ENCODE measurements at regions not wholly inside any gene's neighbourhood (a gene's known extent, or its start where the extent isn't known, plus 50 kb on each side); places are given as distances from the start of the nearest gene placed in this dataset.
"Not testable (repeated sequence)": the region's sequence is repeated elsewhere in the genome, so short reads cannot be mapped to it uniquely, and the experiment has no call there.

- H3K79me2 ChIP-seq (ENCODE audit: control insufficient read depth, insufficient read depth, low read length) = no peaks in the 10 kb centered on the region
- DNase-seq (ENCODE audit: low read depth, low spot score) = no peak
- no peaks in the 10 kb centered on the region for H3K36me3 ChIP-seq (ENCODE audit: control insufficient read depth in 2 of 2, extremely low read depth in 1 of 2, insufficient read depth in 2 of 2, low read length in 2 of 2)
- H3K4me3 ChIP-seq (ENCODE audit: control insufficient read depth in 2 of 3, extremely low read depth in 1 of 3, insufficient read depth in 2 of 3, low read depth in 1 of 3, low read length in 3 of 3) = no peak overlapping the region
- H3K27me3 ChIP-seq (ENCODE audit: control insufficient read depth, extremely low read depth, insufficient read depth, low read length) = peaks cover 11% of the 10 kb centered on the region
- no peak overlapping the region for H3K9ac ChIP-seq (ENCODE audit: control insufficient read depth, extremely low read depth, insufficient read depth, low read length)
- TF ChIP-seq, protein P1, sequence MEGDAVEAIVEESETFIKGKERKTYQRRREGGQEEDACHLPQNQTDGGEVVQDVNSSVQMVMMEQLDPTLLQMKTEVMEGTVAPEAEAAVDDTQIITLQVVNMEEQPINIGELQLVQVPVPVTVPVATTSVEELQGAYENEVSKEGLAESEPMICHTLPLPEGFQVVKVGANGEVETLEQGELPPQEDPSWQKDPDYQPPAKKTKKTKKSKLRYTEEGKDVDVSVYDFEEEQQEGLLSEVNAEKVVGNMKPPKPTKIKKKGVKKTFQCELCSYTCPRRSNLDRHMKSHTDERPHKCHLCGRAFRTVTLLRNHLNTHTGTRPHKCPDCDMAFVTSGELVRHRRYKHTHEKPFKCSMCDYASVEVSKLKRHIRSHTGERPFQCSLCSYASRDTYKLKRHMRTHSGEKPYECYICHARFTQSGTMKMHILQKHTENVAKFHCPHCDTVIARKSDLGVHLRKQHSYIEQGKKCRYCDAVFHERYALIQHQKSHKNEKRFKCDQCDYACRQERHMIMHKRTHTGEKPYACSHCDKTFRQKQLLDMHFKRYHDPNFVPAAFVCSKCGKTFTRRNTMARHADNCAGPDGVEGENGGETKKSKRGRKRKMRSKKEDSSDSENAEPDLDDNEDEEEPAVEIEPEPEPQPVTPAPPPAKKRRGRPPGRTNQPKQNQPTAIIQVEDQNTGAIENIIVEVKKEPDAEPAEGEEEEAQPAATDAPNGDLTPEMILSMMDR (optimal IDR thresholded peaks at IDR 0.05 in 1 of 3, IDR thresholded peaks at IDR 0.05 in 1 of 3, conservative IDR thresholded peaks at IDR 0.05 in 1 of 3; ENCODE audit: extremely low read depth in 1 of 3, insufficient read depth in 2 of 3, low read length in 3 of 3) = no peak
- no peak for TF ChIP-seq EZH2 (IDR thresholded peaks at IDR 0.05; ENCODE audit: low read length)
- no peaks in the 10 kb centered on the region for H3K4me1 ChIP-seq (ENCODE audit: control insufficient read depth, extremely low read depth, insufficient read depth, low read length)
- no peak overlapping the region for H3K27ac ChIP-seq (ENCODE audit: control insufficient read depth, insufficient read depth, low read length)
- FAIRE-seq = no peak
- H4K20me1 ChIP-seq (ENCODE audit: control insufficient read depth, extremely low read depth, insufficient read depth, low read length) = no peaks in the 10 kb centered on the region
- H2AFZ ChIP-seq (ENCODE audit: control insufficient read depth, low read length) = no peak overlapping the region
- dilution Hi-C loops (cut with MboI; ENCODE audit: extremely low pct_ligation_motif_present, low sequenced_read_pairs) = no loop called here
- H3K9me1 ChIP-seq (ENCODE audit: control insufficient read depth, extremely low read depth, insufficient read depth, low read length) = no peaks in the 10 kb centered on the region
- no peaks in the 10 kb centered on the region for H3K9me3 ChIP-seq (ENCODE audit: control insufficient read depth, low read depth, low read length)
- H3K4me2 ChIP-seq (ENCODE audit: control insufficient read depth, extremely low read depth, insufficient read depth, low read depth, low read length) = no peak overlapping the region
These were observed 306.2 kb downstream of the FAM72C start for GRCh38 chr1:143665606-143666005.

GRCh38 chr1:143663056-143663455 lies 308.7 kb downstream of the FAM72C start:
- H3K9me1 ChIP-seq (ENCODE audit: control insufficient read depth, extremely low read depth, insufficient read depth, low read length); H3K4me1 ChIP-seq (ENCODE audit: control insufficient read depth, extremely low read depth, insufficient read depth, low read length); H3K9me3 ChIP-seq (ENCODE audit: control insufficient read depth, low read depth, low read length); H3K4me2 ChIP-seq (ENCODE audit: control insufficient read depth, extremely low read depth, insufficient read depth, low read depth, low read length); DNase-seq (ENCODE audit: low read depth, low spot score); H3K79me2 ChIP-seq (ENCODE audit: control insufficient read depth, insufficient read depth, low read length); H3K36me3 ChIP-seq (ENCODE audit: control insufficient read depth in 2 of 2, extremely low read depth in 1 of 2, insufficient read depth in 2 of 2, low read length in 2 of 2); H4K20me1 ChIP-seq (ENCODE audit: control insufficient read depth, extremely low read depth, insufficient read depth, low read length); dilution Hi-C loops (cut with MboI; ENCODE audit: extremely low pct_ligation_motif_present, low sequenced_read_pairs); H2AFZ ChIP-seq (ENCODE audit: control insufficient read depth, low read length); H3K9ac ChIP-seq (ENCODE audit: control insufficient read depth, extremely low read depth, insufficient read depth, low read length); H3K4me3 ChIP-seq (ENCODE audit: control insufficient read depth in 2 of 3, extremely low read depth in 1 of 3, insufficient read depth in 2 of 3, low read depth in 1 of 3, low read length in 3 of 3); H3K27ac ChIP-seq (ENCODE audit: control insufficient read depth, insufficient read depth, low read length); FAIRE-seq: not testable (repeated sequence)
- peaks cover 14% of the 10 kb centered on the region for H3K27me3 ChIP-seq (ENCODE audit: control insufficient read depth, extremely low read depth, insufficient read depth, low read length)

DNA sequence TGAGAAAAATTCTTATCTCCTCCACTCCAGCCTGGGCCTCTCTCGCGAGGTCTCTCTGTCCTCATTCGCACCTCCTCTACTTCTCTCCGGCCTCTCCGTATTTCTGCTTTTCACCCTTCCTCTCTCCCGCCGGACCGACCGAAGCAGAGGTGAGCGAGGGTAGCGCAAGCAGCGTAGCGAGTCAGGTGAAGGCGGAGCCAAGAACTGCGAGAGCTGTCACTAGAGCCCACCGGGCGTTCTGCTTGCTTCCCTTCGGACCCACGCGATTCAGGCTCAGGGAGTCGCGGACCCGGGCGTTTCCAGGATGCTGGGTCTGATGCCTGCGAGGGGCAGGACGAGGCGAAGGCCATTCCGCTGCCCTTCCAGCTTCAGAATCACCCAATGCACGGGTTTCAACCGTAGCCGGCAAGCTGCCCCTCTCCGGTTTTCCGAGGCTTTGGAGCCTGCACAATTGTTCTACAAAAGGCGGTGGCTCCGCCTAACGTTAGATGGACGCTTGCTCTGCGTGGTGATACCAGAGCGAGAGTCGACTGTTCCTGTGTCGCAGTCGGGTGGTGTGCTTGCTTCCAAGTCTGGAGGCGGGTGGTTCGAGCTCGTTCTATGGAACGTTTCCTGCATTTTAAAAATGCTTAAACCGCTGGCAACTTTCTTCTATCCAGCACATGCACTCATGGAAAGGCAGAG lies 310.2 kb downstream of the FAM72C start:
- Histone ChIP-seq H2AFZ (ENCODE audit: control insufficient read depth, low read length) (no peak overlapping the region), H4K20me1 (ENCODE audit: control insufficient read depth, extremely low read depth, insufficient read depth, low read length) (no peaks in the 10 kb centered on the region), H3K36me3 (ENCODE audit: control insufficient read depth in 2 of 2, extremely low read depth in 1 of 2, insufficient read depth in 2 of 2, low read length in 2 of 2) (no peaks in the 10 kb centered on the region), H3K27ac (ENCODE audit: control insufficient read depth, insufficient read depth, low read length) (no peak overlapping the region), H3K9me3 (ENCODE audit: control insufficient read depth, low read depth, low read length) (no peaks in the 10 kb centered on the region), H3K79me2 (ENCODE audit: control insufficient read depth, insufficient read depth, low read length) (no peaks in the 10 kb centered on the region), H3K4me2 (ENCODE audit: control insufficient read depth, extremely low read depth, insufficient read depth, low read depth, low read length) (no peak overlapping the region), H3K9me1 (ENCODE audit: control insufficient read depth, extremely low read depth, insufficient read depth, low read length) (no peaks in the 10 kb centered on the region), H3K4me3 (ENCODE audit: control insufficient read depth in 2 of 3, extremely low read depth in 1 of 3, insufficient read depth in 2 of 3, low read depth in 1 of 3, low read length in 3 of 3) (no peak overlapping the region), H3K9ac (ENCODE audit: control insufficient read depth, extremely low read depth, insufficient read depth, low read length) (no peak overlapping the region), H3K4me1 (ENCODE audit: control insufficient read depth, extremely low read depth, insufficient read depth, low read length) (no peaks in the 10 kb centered on the region), H3K27me3 (ENCODE audit: control insufficient read depth, extremely low read depth, insufficient read depth, low read length) (peaks cover 14% of the 10 kb centered on the region)
- dilution Hi-C loops (cut with MboI; ENCODE audit: extremely low pct_ligation_motif_present, low sequenced_read_pairs) = no loop called here
- TF ChIP-seq, protein P1 (optimal IDR thresholded peaks at IDR 0.05 in 1 of 3, IDR thresholded peaks at IDR 0.05 in 1 of 3, conservative IDR thresholded peaks at IDR 0.05 in 1 of 3; ENCODE audit: extremely low read depth in 1 of 3, insufficient read depth in 2 of 3, low read length in 3 of 3) = no peak
- no peak for TF ChIP-seq EZH2 (IDR thresholded peaks at IDR 0.05; ENCODE audit: low read length)
- DNase-seq (ENCODE audit: low read depth, low spot score) (no peak), FAIRE-seq (no peak)

Measured in keratinocyte (primary cell).